NCI-H69 (cell line): ENCODE measurements at regions not wholly inside any gene's neighbourhood (a gene's known extent, or its start where the extent isn't known, plus 50 kb on each side); places are given as distances from the start of the nearest gene placed in this dataset.

Experiments used
- DNase-seq: peaks from one replicate; lab custom pipeline; 2025; lab: John Stamatoyannopoulos, UW

- DNase-seq, result peak; percentile 75
Observed at GRCh38 chr12:93015871-93016751, 87.0 kb upstream of the EEA1 start.

GRCh38 chr12:93016752-93017350 lies 87.8 kb upstream of the EEA1 start:
- DNase-seq, result no peak

- DNase-seq, result no peak
Observed at GRCh38 chr12:93018610-93019009, 89.5 kb upstream of the EEA1 start.

GRCh38 chr12:93019212-93019927 lies 90.3 kb upstream of the EEA1 start:
- no peak for DNase-seq

- peak; percentile 89 for DNase-seq
Observed at GRCh38 chr12:93019975-93020630, 91.0 kb upstream of the EEA1 start.

- DNase-seq, result no peak
Observed at GRCh38 chr12:93020631-93021597, 91.8 kb upstream of the EEA1 start.

- DNase-seq, result no peak
Observed at GRCh38 chr12:93022603-93023340, 93.7 kb upstream of the EEA1 start.

GRCh38 chr12:93025145-93026103 lies 96.3 kb upstream of the EEA1 start:
- DNase-seq, result peak; percentile 68

- DNase-seq, result no peak
Observed at GRCh38 chr12:93027041-93027440, 97.9 kb upstream of the EEA1 start.

- DNase-seq, result no peak
Observed at GRCh38 chr12:93029091-93029490, 100.0 kb upstream of the EEA1 start.

GRCh38 chr12:93031028-93031427 lies 101.9 kb upstream of the EEA1 start:
- no peak for DNase-seq

- DNase-seq, result no peak
Observed at GRCh38 chr12:93032758-93033157, 103.7 kb upstream of the EEA1 start.

- DNase-seq, result no peak
Observed at GRCh38 chr12:93033948-93034347, 104.9 kb upstream of the EEA1 start.

- no peak for DNase-seq
Observed at GRCh38 chr12:93039062-93039461, 110.0 kb upstream of the EEA1 start.

- DNase-seq, result no peak
Observed at GRCh38 chr12:93039930-93040329, 110.8 kb upstream of the EEA1 start.

- no peak for DNase-seq
Observed at GRCh38 chr12:93040367-93040766, 111.3 kb upstream of the EEA1 start.

GRCh38 chr12:93041416-93041815 lies 112.3 kb upstream of the EEA1 start:
- DNase-seq, result no peak

- DNase-seq, result peak; percentile 28
Observed at GRCh38 chr12:93042283-93042682, 113.2 kb upstream of the EEA1 start.

- no peak for DNase-seq
Observed at GRCh38 chr12:93042684-93043083, 113.6 kb upstream of the EEA1 start.
